Liver (tissue), 3 donors: ENCODE measurements at regions not wholly inside any gene's neighbourhood (a gene's known extent, or its start where the extent isn't known, plus 50 kb on each side); places are given as distances from the start of the nearest gene placed in this dataset.

Source experiments
- ATF3 ChIP-seq: IDR thresholded peaks from 2 replicates; pipeline ENCODE4 v1.6.1; 2016; ENCODE audit warnings: antibody characterized with exemption
- CTCF ChIP-seq: fragments of 150-350 bp; IDR thresholded peaks from 2 replicates; pipeline ENCODE4 v1.5.1; 2017; ENCODE audit warnings: improper control_type of control experiment, low read depth, low read length; ENCODE audit not compliant: missing input control
- EGR1 ChIP-seq, 2 donors: IDR thresholded peaks; 2 replicates each; pipeline ENCODE4 v1.6.1; 2016 to 2018; ENCODE audit warnings: antibody characterized with exemption in 2 of 2, low read depth in 2 of 2
- GABPA ChIP-seq, 2 donors: IDR thresholded peaks in 1 of 2; conservative IDR thresholded peaks in 1 of 2; 2 replicates each; pipeline ENCODE4 v1.6.1; 2016; ENCODE audit warnings: antibody characterized with exemption in 2 of 2, mild to moderate bottlenecking in 1 of 2, moderate library complexity in 1 of 2
- HNF4A ChIP-seq, 2 donors: conservative IDR thresholded peaks; 2 replicates each; pipeline ENCODE4 v1.6.1; 2016; ENCODE audit warnings: antibody characterized with exemption in 2 of 2, mild to moderate bottlenecking in 2 of 2
- HNF4G ChIP-seq: IDR thresholded peaks from 2 replicates; pipeline ENCODE4 v1.6.1; 2016; ENCODE audit warnings: antibody characterized with exemption
- JUND ChIP-seq, 2 donors: IDR thresholded peaks; 2 replicates each; pipeline ENCODE4 v1.6.1; 2016; ENCODE audit warnings: antibody characterized with exemption in 2 of 2
- MAX ChIP-seq: IDR thresholded peaks from 2 replicates; pipeline ENCODE4 v1.6.1; 2016; ENCODE audit warnings: antibody characterized with exemption
- RAD21 ChIP-seq, 2 donors: IDR thresholded peaks; 2 replicates each; pipeline ENCODE4 v1.6.1; 2016; ENCODE audit warnings: antibody characterized with exemption in 2 of 2, mild to moderate bottlenecking in 2 of 2
- REST ChIP-seq: IDR thresholded peaks from 2 replicates; pipeline ENCODE4 v1.6.1; 2016; ENCODE audit warnings: antibody characterized with exemption, mild to moderate bottlenecking
- RXRA ChIP-seq, 2 donors: IDR thresholded peaks; 2 replicates each; pipeline ENCODE4 v1.6.1; 2017 to 2018; ENCODE audit warnings: antibody characterized with exemption in 2 of 2, mild to moderate bottlenecking in 1 of 2
- SP1 ChIP-seq: IDR thresholded peaks from 2 replicates; pipeline ENCODE4 v1.6.1; 2018; ENCODE audit warnings: antibody characterized with exemption, mild to moderate bottlenecking
- TAF1 ChIP-seq: conservative IDR thresholded peaks from 2 replicates; pipeline ENCODE4 v1.6.1; 2016; ENCODE audit warnings: antibody characterized with exemption, mild to moderate bottlenecking
- ZBTB33 ChIP-seq: IDR thresholded peaks from 2 replicates; pipeline ENCODE4 v1.6.1; 2016; ENCODE audit warnings: antibody characterized with exemption
- donor health status: healthy.
- donor health status: healthy.

GRCh38 chr1:181263444-181263843 lies 174.9 kb downstream of the IER5 start:
- TF ChIP-seq CTCF (no peak), ATF3 (no peak), JUND (IDR thresholded peaks at IDR 0.05) (no peak), RXRA (IDR thresholded peaks at IDR 0.05) (no peak), HNF4A (conservative IDR thresholded peaks at IDR 0.05) (no peak), RAD21 (IDR thresholded peaks at IDR 0.05) (no peak), MAX (no peak), SP1 (no peak), HNF4G (no peak), REST (no peak), GABPA (IDR thresholded peaks at IDR 0.05 in 1 of 2, conservative IDR thresholded peaks at IDR 0.05 in 1 of 2) (no peak), TAF1 (no peak), EGR1 (IDR thresholded peaks at IDR 0.05; ENCODE audit: low read depth in 2 of 2) (no peak), ZBTB33 (no peak)
